ENCODE measurements at regions not wholly inside any gene's neighbourhood (a gene's known extent, or its start where the extent isn't known, plus 50 kb on each side); places are given as distances from the start of the nearest gene placed in this dataset.
"Not testable (repeated sequence)": the region's sequence is repeated elsewhere in the genome, so short reads cannot be mapped to it uniquely, and the experiment has no call there.

- DNase-seq (ENCODE audit: low read depth in 2 of 3, low spot score in 1 of 3) = no peak
Observed at GRCh38 chr3:104088738-104089137, 1278.0 kb upstream of the ALCAM start.

- DNase-seq (ENCODE audit: low read depth in 2 of 3, low spot score in 1 of 3) = not testable (repeated sequence)
Observed at GRCh38 chr3:104089987-104090386, 1276.7 kb upstream of the ALCAM start.

GRCh38 chr3:104101736-104102135 lies 1265.0 kb upstream of the ALCAM start:
- DNase-seq (ENCODE audit: low read depth in 2 of 3, low spot score in 1 of 3) = no peak

GRCh38 chr3:104102386-104102785 lies 1264.3 kb upstream of the ALCAM start:
- no peak for DNase-seq (ENCODE audit: low read depth in 2 of 3, low spot score in 1 of 3)

GRCh38 chr3:104106276-104106675 lies 1260.4 kb upstream of the ALCAM start:
- DNase-seq (ENCODE audit: low read depth in 2 of 3, low spot score in 1 of 3) = no peak

- no peak for DNase-seq (ENCODE audit: low read depth in 2 of 3, low spot score in 1 of 3)
Observed at GRCh38 chr3:104108522-104108921, 1258.2 kb upstream of the ALCAM start.

GRCh38 chr3:104126463-104126862 lies 1240.2 kb upstream of the ALCAM start:
- no peak for DNase-seq (ENCODE audit: low read depth in 2 of 3, low spot score in 1 of 3)

- no peak for DNase-seq (ENCODE audit: low read depth in 2 of 3, low spot score in 1 of 3)
Observed at GRCh38 chr3:104126864-104127553, 1239.7 kb upstream of the ALCAM start.

GRCh38 chr3:104127830-104128229 lies 1238.9 kb upstream of the ALCAM start:
- DNase-seq (ENCODE audit: low read depth in 2 of 3, low spot score in 1 of 3) = no peak

- DNase-seq (ENCODE audit: low read depth in 2 of 3, low spot score in 1 of 3) = no peak
Observed at GRCh38 chr3:104132566-104133403, 1233.9 kb upstream of the ALCAM start.

GRCh38 chr3:104133630-104134029 lies 1233.1 kb upstream of the ALCAM start:
- no peak for DNase-seq (ENCODE audit: low read depth in 2 of 3, low spot score in 1 of 3)

- no peak for DNase-seq (ENCODE audit: low read depth in 2 of 3, low spot score in 1 of 3)
Observed at GRCh38 chr3:104137116-104137515, 1229.6 kb upstream of the ALCAM start.

GRCh38 chr3:104145164-104145563 lies 1221.5 kb upstream of the ALCAM start:
- no peak for DNase-seq (ENCODE audit: low read depth in 2 of 3, low spot score in 1 of 3)

- DNase-seq (ENCODE audit: low read depth in 2 of 3, low spot score in 1 of 3) = no peak
Observed at GRCh38 chr3:104149154-104149553, 1217.6 kb upstream of the ALCAM start.

GRCh38 chr3:104150724-104151123 lies 1216.0 kb upstream of the ALCAM start:
- no peak for DNase-seq (ENCODE audit: low read depth in 2 of 3, low spot score in 1 of 3)

- no peak for DNase-seq (ENCODE audit: low read depth in 2 of 3, low spot score in 1 of 3)
Observed at GRCh38 chr3:104154896-104155295, 1211.8 kb upstream of the ALCAM start.

- DNase-seq (ENCODE audit: low read depth in 2 of 3, low spot score in 1 of 3) = no peak
Observed at GRCh38 chr3:104165866-104166265, 1200.8 kb upstream of the ALCAM start.

- no peak for DNase-seq (ENCODE audit: low read depth in 2 of 3, low spot score in 1 of 3)
Observed at GRCh38 chr3:104168386-104168785, 1198.3 kb upstream of the ALCAM start.

GRCh38 chr3:104175696-104176095 lies 1191.0 kb upstream of the ALCAM start:
- DNase-seq (ENCODE audit: low read depth in 2 of 3, low spot score in 1 of 3) = no peak

GRCh38 chr3:104176706-104177105 lies 1190.0 kb upstream of the ALCAM start:
- no peak for DNase-seq (ENCODE audit: low read depth in 2 of 3, low spot score in 1 of 3)

- DNase-seq (ENCODE audit: low read depth in 2 of 3, low spot score in 1 of 3) = no peak
Observed at GRCh38 chr3:104178680-104179079, 1188.0 kb upstream of the ALCAM start.

GRCh38 chr3:104180906-104181305 lies 1185.8 kb upstream of the ALCAM start:
- no peak for DNase-seq (ENCODE audit: low read depth in 2 of 3, low spot score in 1 of 3)

GRCh38 chr3:104190681-104191080 lies 1176.0 kb upstream of the ALCAM start:
- no peak for DNase-seq (ENCODE audit: low read depth in 2 of 3, low spot score in 1 of 3)

Data from stimulated activated CD4-positive, alpha-beta T cell treated with anti-CD3 and anti-CD28 coated beads, Interleukin-12 subunit alpha, Interleukin-12 subunit beta, amount 100 ng/mL, for 48 hours (primary cell).